NCI-H446 treated with DMSO at 0.1 percent for 48 hours (cell line): ENCODE measurements at regions not wholly inside any gene's neighbourhood (a gene's known extent, or its start where the extent isn't known, plus 50 kb on each side); places are given as distances from the start of the nearest gene placed in this dataset.
"Not testable (repeated sequence)": the region's sequence is repeated elsewhere in the genome, so short reads cannot be mapped to it uniquely, and the experiment has no call there.

ENCODE experiments used
- DNase-seq: peaks from one replicate; lab custom pipeline; 2025; lab: John Stamatoyannopoulos, UW

- DNase-seq, result no peak
Observed at GRCh38 chr7:24135003-24135817, 148.8 kb upstream of the NPY start.

- no peak for DNase-seq
Observed at GRCh38 chr7:24137338-24137737, 146.7 kb upstream of the NPY start.

GRCh38 chr7:24138343-24138742 lies 145.6 kb upstream of the NPY start:
- DNase-seq, result no peak

- no peak for DNase-seq
Observed at GRCh38 chr7:24140001-24140400, 144.0 kb upstream of the NPY start.

- DNase-seq, result no peak
Observed at GRCh38 chr7:24141874-24142509, 142.0 kb upstream of the NPY start.

- DNase-seq, result no peak
Observed at GRCh38 chr7:24143547-24143946, 140.4 kb upstream of the NPY start.

GRCh38 chr7:24151944-24152343 lies 132.0 kb upstream of the NPY start:
- no peak for DNase-seq

- DNase-seq, result no peak
Observed at GRCh38 chr7:24152356-24152755, 131.6 kb upstream of the NPY start.

GRCh38 chr7:24152877-24153472 lies 131.0 kb upstream of the NPY start:
- DNase-seq, result no peak

GRCh38 chr7:24157666-24158065 lies 126.3 kb upstream of the NPY start:
- no peak for DNase-seq

GRCh38 chr7:24158975-24159374 lies 125.0 kb upstream of the NPY start:
- DNase-seq, result no peak

GRCh38 chr7:24164401-24164800 lies 119.6 kb upstream of the NPY start:
- DNase-seq, result no peak

- DNase-seq, result no peak
Observed at GRCh38 chr7:24169077-24169624, 114.8 kb upstream of the NPY start.

GRCh38 chr7:24171951-24172350 lies 112.0 kb upstream of the NPY start:
- not testable (repeated sequence) for DNase-seq

- no peak for DNase-seq
Observed at GRCh38 chr7:24172856-24173255, 111.1 kb upstream of the NPY start.

GRCh38 chr7:24175603-24176002 lies 108.4 kb upstream of the NPY start:
- no peak for DNase-seq

GRCh38 chr7:24178811-24179570 lies 105.0 kb upstream of the NPY start:
- DNase-seq, result no peak

GRCh38 chr7:24191362-24191761 lies 92.6 kb upstream of the NPY start:
- DNase-seq, result no peak

- no peak for DNase-seq
Observed at GRCh38 chr7:24192053-24192452, 91.9 kb upstream of the NPY start.

GRCh38 chr7:24192691-24193090 lies 91.3 kb upstream of the NPY start:
- DNase-seq, result no peak

GRCh38 chr7:24197852-24198251 lies 86.1 kb upstream of the NPY start:
- DNase-seq, result no peak

GRCh38 chr7:24199978-24200377 lies 84.0 kb upstream of the NPY start:
- no peak for DNase-seq
